ENCODE measurements at regions not wholly inside any gene's neighbourhood (a gene's known extent, or its start where the extent isn't known, plus 50 kb on each side); places are given as distances from the start of the nearest gene placed in this dataset.

DNA sequence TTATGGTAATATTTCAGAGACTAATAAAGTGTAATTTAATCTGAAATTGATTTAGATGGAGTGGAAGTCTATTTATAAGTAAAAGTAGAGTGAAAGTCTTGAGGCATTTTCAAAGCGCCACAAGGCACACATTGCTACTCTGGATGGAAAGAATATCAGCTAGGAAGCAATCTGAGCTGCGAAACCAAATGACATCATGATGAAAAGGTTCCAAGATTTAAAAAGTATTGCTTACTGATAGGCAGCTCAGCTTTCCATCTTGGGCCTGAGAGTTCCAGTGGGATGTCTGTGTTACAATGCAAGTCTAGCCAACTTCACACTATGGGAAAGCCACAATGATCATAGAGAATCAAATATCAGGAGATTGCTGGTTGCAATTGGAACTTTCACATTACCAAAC lies 126.9 kb upstream of the VGLL2 start:
- no peak for TF ChIP-seq EZH2 (IDR thresholded peaks at IDR 0.05; ENCODE audit: low read depth)
- TF ChIP-seq, protein P1, sequence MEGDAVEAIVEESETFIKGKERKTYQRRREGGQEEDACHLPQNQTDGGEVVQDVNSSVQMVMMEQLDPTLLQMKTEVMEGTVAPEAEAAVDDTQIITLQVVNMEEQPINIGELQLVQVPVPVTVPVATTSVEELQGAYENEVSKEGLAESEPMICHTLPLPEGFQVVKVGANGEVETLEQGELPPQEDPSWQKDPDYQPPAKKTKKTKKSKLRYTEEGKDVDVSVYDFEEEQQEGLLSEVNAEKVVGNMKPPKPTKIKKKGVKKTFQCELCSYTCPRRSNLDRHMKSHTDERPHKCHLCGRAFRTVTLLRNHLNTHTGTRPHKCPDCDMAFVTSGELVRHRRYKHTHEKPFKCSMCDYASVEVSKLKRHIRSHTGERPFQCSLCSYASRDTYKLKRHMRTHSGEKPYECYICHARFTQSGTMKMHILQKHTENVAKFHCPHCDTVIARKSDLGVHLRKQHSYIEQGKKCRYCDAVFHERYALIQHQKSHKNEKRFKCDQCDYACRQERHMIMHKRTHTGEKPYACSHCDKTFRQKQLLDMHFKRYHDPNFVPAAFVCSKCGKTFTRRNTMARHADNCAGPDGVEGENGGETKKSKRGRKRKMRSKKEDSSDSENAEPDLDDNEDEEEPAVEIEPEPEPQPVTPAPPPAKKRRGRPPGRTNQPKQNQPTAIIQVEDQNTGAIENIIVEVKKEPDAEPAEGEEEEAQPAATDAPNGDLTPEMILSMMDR (conservative IDR thresholded peaks at IDR 0.05), result no peak
